RWPE2 (cell line): ENCODE measurements at regions not wholly inside any gene's neighbourhood (a gene's known extent, or its start where the extent isn't known, plus 50 kb on each side); places are given as distances from the start of the nearest gene placed in this dataset.

Experiments used
- ATAC-seq: fragments of 200-7000 bp; cut with Tn5 transposase; 3 replicates; pipeline ENCODE4 v1.9.1; 2021; ENCODE audit warnings: low read depth
- DNase-seq: peaks from one replicate; pipeline ENCODE4 v3.0.0-alpha.2; 2020; ENCODE audit warnings: low spot score
- H3K27ac ChIP-seq: fragments of 450-650 bp; 2 replicates; pipeline ENCODE4 v1.5.1; 2017; ENCODE audit warnings: mild to moderate bottlenecking; ENCODE audit not compliant: poor library complexity, severe bottlenecking
- H3K27me3 ChIP-seq: fragments of 250-450 bp; sonication (Bioruptor Pico); 2 replicates; pipeline ENCODE4 v1.5.1; 2021; ENCODE audit warnings: mild to moderate bottlenecking, moderate library complexity; ENCODE audit not compliant: insufficient read depth, poor library complexity, severe bottlenecking
- H3K36me3 ChIP-seq: fragments of 250-450 bp; sonication (Bioruptor Pico); 2 replicates; pipeline ENCODE4 v1.5.1; 2020; ENCODE audit warnings: low read depth, mild to moderate bottlenecking, moderate library complexity
- H3K4me1 ChIP-seq: fragments of 250-450 bp; sonication (Bioruptor Pico); 2 replicates; pipeline ENCODE4 v1.5.1; 2021; ENCODE audit warnings: mild to moderate bottlenecking, moderate library complexity; ENCODE audit not compliant: insufficient read depth, poor library complexity, severe bottlenecking
- H3K4me3 ChIP-seq: fragments of 250-450 bp; sonication (Bioruptor Pico); 2 replicates; pipeline ENCODE4 v1.5.1; 2021; ENCODE audit warnings: mild to moderate bottlenecking, moderate library complexity; ENCODE audit not compliant: severe bottlenecking
- H3K9me3 ChIP-seq: fragments of 250-450 bp; sonication (Bioruptor Pico); 2 replicates; pipeline ENCODE4 v1.5.1; 2021; ENCODE audit warnings: mild to moderate bottlenecking, moderate library complexity; ENCODE audit not compliant: severe bottlenecking
- TF ChIP-seq, protein P1 (sequence below): fragments of 450-650 bp; IDR thresholded peaks from one replicate; pipeline ENCODE4 v1.5.1; 2017; ENCODE audit warnings: mild to moderate bottlenecking, moderate library complexity; ENCODE audit not compliant: poor library complexity, severe bottlenecking

DNA sequence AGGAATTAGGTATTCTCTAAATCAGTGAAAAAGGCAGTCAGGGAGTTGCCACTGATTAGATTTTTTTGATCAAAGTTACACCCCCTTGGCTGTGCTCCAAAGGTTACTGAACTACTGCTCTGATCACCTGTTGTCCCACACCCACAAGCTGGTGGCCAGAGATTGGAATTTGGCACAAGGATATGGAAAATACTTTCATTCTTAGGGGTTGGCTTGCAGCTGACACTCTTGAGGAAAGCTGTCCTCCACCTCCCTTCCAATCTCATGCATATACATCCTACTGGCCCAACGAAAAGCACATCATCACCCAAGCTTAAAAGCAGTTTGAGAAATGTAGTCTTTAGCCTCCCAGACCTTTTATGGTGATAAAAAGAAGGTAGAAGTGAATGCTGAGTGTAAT lies 329.5 kb upstream of the CHAC2 start:
- Histone ChIP-seq H3K4me3 (no peak overlapping the region), H3K9me3 (no peaks in the 10 kb centered on the region), H3K27me3 (no peaks in the 10 kb centered on the region), H3K27ac (no peak overlapping the region), H3K36me3 (no peaks in the 10 kb centered on the region), H3K4me1 (no peaks in the 10 kb centered on the region)
- DNase-seq (no peak), ATAC-seq (no peak)
- TF ChIP-seq, protein P1, sequence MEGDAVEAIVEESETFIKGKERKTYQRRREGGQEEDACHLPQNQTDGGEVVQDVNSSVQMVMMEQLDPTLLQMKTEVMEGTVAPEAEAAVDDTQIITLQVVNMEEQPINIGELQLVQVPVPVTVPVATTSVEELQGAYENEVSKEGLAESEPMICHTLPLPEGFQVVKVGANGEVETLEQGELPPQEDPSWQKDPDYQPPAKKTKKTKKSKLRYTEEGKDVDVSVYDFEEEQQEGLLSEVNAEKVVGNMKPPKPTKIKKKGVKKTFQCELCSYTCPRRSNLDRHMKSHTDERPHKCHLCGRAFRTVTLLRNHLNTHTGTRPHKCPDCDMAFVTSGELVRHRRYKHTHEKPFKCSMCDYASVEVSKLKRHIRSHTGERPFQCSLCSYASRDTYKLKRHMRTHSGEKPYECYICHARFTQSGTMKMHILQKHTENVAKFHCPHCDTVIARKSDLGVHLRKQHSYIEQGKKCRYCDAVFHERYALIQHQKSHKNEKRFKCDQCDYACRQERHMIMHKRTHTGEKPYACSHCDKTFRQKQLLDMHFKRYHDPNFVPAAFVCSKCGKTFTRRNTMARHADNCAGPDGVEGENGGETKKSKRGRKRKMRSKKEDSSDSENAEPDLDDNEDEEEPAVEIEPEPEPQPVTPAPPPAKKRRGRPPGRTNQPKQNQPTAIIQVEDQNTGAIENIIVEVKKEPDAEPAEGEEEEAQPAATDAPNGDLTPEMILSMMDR: no peak

- H3K4me3 ChIP-seq: no peak overlapping the region
- DNase-seq: no peak
- TF ChIP-seq, protein P1: no peak
Observed at GRCh38 chr2:53437371-53437770, 330.2 kb upstream of the CHAC2 start.

GRCh38 chr2:53436882-53437281 lies 330.7 kb upstream of the CHAC2 start:
- H3K9me3 ChIP-seq: no peaks in the 10 kb centered on the region
- no peak for DNase-seq
- H3K4me3 ChIP-seq: no peak overlapping the region
- no peaks in the 10 kb centered on the region for H3K36me3 ChIP-seq
- TF ChIP-seq, protein P1: no peak
- H3K27me3 ChIP-seq: no peaks in the 10 kb centered on the region
- no peak for ATAC-seq
- H3K27ac ChIP-seq: no peak overlapping the region
- no peaks in the 10 kb centered on the region for H3K4me1 ChIP-seq

More at GRCh38 chr2:53437371-53437770, 330.2 kb upstream of the CHAC2 start:
- no peak overlapping the region for H3K27ac ChIP-seq
- 0 out of 3 replicates have a peak, but pooled peaks have one; percentile 29 for ATAC-seq
- H3K4me1 ChIP-seq: no peaks in the 10 kb centered on the region
- no peaks in the 10 kb centered on the region for H3K36me3 ChIP-seq
- no peaks in the 10 kb centered on the region for H3K27me3 ChIP-seq
- no peaks in the 10 kb centered on the region for H3K9me3 ChIP-seq

- TF ChIP-seq, protein P1: no peak
- no peaks in the 10 kb centered on the region for H3K9me3 ChIP-seq
- no peak for ATAC-seq
- H3K36me3 ChIP-seq: no peaks in the 10 kb centered on the region
- H3K27me3 ChIP-seq: no peaks in the 10 kb centered on the region
- no peak overlapping the region for H3K4me3 ChIP-seq
- DNase-seq: no peak
- H3K27ac ChIP-seq: no peak overlapping the region
- no peaks in the 10 kb centered on the region for H3K4me1 ChIP-seq
Observed at GRCh38 chr2:53435610-53436009, 332.0 kb upstream of the CHAC2 start.

DNA sequence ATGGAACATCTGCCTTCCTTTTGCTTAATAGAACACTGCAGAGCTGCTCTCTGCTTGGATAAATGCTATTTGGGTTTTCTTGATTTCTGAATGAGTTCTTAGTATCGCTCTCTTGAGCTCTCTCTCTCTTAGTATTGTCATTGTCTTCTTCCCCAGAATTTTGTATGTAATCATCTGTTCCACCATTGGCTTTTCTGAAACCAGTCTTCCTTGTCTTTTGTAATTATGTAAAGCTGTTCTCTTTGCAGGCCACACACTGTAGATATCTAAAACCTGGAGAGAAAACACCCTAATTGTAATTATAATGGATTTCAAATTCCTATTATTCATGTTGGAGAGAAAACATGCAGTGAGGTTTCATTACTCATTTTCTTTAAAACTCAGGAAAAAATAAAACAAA lies 333.1 kb upstream of the CHAC2 start:
- no peak for DNase-seq
- no peak overlapping the region for H3K4me3 ChIP-seq
- ATAC-seq: no peak
- H3K27me3 ChIP-seq: no peaks in the 10 kb centered on the region
- TF ChIP-seq, protein P1: no peak
- H3K27ac ChIP-seq: no peak overlapping the region
- H3K4me1 ChIP-seq: no peaks in the 10 kb centered on the region
- no peaks in the 10 kb centered on the region for H3K36me3 ChIP-seq
- H3K9me3 ChIP-seq: no peaks in the 10 kb centered on the region
